GM18498 (cell line): ENCODE measurements at regions not wholly inside any gene's neighbourhood (a gene's known extent, or its start where the extent isn't known, plus 50 kb on each side); places are given as distances from the start of the nearest gene placed in this dataset.

Experiments used
- ATAC-seq: cut with Tn5 transposase; IDR thresholded peaks from one replicate; pipeline ENCODE4 v1.9.1; 2021; ENCODE audit warnings: mild to moderate bottlenecking, moderate library complexity; ENCODE audit not compliant: unreplicated experiment

DNA sequence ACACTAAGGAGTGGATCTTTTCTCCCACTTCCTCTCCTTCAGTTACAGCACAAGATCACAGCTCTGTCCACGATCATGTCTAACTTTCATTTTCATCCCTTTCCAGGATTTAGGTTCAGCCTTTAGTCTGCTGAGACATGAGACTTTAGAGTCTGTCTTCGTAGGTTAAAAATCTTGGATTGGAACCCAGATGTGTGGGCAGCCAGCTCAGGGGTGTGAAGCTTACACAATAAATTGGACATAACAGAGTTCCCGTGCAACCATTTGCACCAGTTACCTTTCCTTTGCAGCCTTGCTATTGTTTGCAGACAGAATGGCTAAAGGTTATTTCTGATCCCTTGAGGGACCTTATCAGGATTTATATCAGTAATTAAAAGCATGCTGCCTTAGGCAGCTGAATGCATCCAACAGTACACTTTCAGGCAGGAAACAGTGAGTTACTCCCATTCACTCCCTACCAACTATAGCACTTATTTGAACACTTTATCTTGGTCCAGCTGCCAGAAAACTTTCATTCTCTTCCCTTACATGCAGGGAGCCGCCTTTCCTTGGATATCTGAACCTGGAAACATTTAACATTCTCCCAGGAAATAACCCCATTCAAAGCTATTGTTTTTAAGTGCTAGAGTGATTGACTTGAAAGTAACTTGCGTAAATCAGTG lies 87.3 kb downstream of the TMEM100 start:
- no peak for ATAC-seq

DNA sequence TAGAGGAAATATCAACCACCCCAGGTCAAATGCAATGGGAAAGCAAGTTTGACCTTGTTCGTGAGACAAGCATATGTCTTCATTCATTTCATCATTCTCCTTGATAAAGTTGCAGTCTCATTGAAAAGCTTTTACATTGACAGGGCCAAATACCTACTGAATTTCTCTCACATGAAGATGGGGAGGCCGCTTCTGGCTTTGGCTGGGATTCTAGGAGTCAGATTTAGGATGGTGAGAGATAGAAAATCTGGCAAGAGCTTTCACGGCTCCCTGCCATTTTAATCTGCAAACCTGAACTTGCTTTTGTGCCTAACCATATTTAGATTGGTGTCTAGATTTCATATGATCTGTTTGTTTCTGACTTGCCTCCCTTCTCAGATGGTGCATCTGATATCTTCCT lies 88.0 kb downstream of the TMEM100 start:
- no peak for ATAC-seq

DNA sequence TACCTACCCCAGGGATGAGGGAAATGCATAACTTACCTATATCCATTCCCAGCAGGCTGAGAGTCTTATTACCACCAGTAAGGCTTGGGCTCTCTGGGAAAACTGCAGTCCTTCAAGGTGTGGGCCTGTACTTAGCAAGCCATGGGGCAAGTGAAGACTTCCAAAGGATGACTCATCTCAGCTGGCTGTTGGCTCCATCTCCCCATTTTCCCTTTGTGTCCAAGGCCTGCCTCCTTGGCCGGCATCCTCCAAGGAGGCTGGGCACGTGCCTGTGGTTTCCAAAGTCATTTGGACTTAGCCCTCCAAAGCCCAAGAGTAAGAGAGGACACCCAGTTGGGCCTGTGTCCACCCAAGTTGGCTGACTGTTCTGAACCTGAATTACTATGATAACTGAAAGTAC lies 89.8 kb downstream of the TMEM100 start:
- ATAC-seq, result no peak

DNA sequence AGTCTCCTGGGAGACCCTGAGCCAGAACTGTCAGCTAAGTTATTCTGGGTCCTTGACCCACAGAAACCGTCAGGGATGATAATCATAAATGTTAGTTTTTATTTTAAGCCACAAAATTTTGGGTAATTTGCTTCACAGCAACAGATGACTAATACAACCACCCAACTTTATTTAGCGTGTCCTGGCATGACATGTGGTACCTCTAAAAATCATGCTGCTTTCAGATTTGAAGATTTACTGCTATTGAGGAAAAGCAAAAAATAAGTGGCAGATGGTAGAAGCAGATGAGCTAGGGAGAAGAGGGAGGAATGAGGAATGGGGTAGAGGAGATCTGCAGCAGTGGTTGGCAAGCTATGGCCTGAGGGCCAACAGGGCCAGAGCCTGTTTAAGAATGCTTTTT lies 90.4 kb downstream of the TMEM100 start:
- no peak for ATAC-seq

DNA sequence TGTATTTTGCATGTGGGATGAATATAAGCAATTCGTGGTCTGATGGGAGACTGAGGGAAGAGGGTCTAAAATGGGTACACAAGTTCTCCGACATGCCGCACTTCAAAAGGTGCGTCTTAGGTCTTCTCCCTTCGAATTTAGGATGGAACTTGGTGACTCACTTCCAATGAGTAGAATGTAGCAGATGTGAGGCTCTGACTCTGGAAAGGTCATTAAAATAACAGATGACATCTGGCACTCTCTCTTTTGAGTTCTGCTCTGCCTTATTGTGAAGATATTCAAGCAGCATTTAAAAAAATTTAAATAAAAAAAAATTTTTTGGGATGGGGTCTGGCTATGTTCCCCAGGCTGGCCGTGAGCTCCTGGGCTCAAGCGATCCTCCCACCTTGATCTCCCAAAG lies 92.7 kb downstream of the TMEM100 start:
- no peak for ATAC-seq

DNA sequence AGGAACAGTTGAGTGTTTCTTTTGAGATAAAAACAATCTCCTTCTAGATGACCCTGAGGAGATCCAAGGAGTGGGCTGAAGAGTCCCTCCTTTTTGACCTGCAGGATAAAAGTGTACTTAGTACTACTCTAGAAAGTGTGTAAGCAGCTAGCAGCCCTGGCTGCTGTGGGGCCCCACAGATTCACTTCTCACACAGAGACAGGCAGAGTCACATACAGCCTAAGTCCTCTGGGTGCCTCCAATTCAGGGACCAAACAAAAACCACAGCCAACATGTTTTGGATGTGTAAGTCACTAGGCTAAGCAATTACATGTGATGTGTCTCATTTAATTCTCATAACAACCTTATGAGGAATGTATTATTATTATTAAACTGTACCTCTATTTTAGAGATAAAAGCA lies 97.1 kb downstream of the TMEM100 start:
- peak; percentile 83 for ATAC-seq

DNA sequence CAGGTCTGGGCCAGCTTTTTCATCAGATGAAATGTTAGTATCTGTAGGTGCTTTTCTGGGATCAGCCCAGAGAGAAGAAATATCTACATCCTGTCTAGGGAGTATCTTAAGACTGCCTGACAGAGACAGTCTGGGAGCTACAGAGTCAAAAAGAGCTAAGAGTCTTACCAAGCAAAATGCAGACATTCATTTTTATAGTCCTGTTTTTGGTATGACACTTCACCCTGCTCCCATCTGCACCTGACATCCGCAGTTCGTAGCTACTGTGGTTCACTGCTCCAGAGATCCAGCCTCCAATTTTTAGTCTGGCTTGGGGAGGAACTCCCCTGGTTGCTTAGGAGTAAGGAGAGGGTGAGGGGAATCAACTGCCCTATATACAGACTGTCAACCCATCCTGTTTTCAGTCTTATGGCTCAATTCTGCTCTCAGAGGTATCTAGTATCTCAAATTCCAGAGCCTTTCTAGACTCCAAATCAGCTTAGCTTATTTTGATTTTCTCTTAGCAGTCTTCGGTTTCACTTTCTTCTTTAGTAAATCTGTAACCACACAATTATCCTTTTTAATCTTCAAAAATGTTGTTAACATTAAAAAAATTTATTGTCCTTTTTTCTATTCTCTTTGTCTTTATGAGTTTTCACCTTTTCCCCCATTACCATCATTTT lies 97.8 kb downstream of the TMEM100 start:
- peak; percentile 71 for ATAC-seq

DNA sequence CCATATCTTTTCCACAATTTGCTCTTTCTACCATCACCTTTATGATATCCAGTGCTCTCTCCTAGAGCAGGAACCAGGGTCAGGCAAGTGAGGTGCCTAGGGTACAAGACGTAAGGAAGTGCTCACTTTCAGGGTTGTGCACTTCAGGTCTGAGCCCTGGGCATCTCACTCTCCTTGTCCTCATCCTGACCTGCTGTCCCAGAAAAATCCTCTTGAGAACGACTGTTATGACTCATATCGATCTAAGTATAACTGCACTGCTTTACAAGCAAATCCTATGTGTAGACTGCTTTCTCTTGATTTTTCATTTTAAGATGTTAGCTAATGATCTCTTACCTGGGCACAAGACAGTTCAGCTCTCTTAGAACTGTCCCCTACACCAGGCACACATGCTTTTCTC lies 100.1 kb downstream of the TMEM100 start:
- ATAC-seq, result no peak

DNA sequence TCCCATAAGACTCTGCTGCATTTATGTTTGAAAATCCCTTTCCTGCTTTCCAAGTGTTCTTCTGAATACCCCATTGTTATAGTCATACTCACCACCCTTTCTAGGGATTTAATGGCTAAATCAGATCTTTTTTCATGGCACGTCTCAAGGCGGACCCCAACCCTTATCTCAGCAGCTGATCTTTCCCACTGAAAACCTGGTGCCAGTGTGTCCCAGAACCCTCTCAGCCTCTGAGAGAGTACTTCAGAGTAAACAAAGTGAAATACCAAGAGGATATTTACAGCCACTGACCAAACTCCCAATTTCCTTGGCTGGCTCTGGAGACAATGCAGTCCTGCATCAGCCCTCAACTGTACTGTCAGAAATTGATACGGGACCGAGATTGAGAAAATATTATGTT lies 101.7 kb downstream of the TMEM100 start:
- ATAC-seq, result no peak

DNA sequence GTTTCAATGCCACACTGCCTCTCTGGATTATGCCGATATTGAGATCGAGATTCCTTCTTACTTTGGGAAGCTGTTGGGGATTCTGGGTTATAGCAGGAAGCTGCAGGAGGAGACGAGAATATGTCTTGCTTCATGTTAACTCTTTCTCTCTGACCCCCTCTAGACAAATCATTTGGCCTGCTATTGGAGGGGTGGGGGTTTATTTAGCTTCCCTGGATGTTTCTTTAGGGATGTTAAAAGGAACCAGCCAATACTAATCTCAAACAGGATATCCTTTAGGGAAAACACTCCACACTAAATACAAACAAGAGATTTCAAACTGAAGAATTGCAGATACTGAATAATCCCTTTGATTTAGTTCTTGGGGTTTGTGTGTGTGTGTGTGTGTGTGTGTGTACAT lies 102.6 kb downstream of the TMEM100 start:
- no peak for ATAC-seq

DNA sequence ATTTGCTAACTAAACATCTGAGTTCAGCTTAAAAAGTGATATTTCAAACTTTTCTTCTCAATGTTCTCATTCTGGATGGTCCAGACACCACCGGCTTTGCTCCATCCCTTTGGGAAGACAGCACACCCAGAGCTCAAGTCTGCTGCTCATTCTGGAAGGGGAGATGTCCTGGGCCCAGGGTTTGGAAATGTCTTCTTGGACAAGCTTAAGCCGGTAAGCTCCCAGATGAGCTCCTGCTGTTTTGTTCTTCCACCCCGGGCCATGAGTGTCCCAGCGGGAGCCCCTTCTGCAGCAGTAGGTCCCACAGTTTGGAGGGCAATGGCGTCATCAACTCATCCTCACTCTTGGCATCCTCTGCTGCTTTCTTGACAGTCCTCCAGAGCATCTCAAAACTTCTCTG lies 105.2 kb downstream of the TMEM100 start:
- ATAC-seq, result no peak

DNA sequence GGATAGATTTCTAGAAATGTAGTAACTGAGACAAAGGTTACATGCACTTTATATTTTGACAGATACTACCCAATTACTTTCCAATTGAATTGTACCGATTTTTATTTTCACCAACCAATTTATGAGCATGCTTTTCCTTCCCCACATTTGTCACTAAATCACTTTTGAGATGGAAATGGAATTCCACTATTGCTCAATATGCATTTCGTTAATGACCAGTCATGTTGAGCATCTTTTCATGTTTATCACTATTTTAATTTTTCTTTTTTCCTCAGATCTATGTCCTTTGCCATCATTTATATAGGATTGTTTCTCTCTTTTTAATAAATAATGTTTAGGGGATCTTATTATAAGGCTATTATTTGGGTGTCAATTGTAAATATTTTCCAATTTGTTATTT lies 102.8 kb upstream of the SMIM36 start:
- ATAC-seq, result no peak

DNA sequence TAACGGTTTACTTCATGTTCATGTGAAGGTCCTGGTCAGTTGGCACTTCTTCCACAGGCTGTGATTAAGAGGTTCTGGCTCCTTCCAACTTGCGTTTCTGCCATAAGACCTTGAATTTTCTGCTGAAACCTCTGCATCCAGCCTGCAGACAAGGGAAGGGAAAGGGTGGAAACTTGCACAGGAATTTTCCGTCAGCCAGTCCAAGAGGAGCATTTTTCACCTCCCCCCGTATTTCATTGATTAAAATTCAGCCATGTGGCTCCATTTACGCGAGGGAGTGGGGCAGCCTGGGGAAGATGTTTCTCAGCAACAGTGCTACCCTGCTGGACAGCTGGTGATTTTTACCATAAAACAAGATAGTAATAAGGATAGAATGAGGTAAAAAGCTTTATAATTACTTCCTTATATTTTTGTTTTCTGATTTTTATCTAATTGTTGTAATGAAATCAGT lies 101.5 kb upstream of the SMIM36 start:
- no peak for ATAC-seq

DNA sequence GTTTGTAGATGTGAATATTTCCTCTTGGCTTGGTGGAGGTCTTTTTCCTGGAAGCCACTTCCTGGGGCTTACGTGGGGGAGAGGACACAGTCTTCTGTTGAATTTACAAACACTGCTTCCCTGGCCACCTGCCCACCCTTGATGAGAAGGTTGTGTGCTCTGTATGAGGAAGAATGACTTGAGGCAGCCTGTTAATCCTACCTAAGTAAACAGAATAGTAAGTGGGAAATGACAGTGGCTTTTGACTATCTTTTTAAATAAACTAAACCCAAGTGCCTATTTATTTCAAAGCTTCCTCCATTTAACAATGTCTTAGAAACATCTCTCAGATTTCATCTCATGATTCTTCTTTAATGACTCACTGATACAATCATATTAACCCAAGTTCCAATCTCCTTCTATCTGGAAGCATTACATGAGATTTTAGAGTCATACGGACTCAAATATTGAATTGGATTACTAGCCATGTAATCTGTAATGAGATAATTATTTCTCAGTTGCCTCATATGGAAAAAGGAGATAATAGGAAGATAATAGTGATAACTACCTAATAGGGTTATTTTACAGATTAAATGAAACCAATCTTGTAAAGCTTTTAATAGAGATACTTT lies 96.6 kb upstream of the SMIM36 start:
- ATAC-seq, result no peak

DNA sequence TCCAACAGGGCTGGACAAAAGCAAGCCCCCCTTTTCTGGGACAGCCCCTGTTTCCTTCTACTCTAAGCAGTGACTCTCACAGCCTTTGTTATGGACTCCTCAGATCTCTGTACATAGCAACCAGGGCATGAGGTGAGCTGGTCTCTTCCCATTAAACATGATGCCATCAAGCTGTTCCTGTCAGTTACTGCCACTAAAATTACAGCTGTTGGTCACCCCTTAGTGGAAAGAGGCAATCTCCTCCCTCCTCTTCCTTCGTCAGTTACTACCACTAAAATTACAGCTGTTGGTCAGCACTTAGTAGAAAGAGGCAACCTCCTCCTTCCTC lies 95.2 kb upstream of the SMIM36 start:
- ATAC-seq, result no peak

DNA sequence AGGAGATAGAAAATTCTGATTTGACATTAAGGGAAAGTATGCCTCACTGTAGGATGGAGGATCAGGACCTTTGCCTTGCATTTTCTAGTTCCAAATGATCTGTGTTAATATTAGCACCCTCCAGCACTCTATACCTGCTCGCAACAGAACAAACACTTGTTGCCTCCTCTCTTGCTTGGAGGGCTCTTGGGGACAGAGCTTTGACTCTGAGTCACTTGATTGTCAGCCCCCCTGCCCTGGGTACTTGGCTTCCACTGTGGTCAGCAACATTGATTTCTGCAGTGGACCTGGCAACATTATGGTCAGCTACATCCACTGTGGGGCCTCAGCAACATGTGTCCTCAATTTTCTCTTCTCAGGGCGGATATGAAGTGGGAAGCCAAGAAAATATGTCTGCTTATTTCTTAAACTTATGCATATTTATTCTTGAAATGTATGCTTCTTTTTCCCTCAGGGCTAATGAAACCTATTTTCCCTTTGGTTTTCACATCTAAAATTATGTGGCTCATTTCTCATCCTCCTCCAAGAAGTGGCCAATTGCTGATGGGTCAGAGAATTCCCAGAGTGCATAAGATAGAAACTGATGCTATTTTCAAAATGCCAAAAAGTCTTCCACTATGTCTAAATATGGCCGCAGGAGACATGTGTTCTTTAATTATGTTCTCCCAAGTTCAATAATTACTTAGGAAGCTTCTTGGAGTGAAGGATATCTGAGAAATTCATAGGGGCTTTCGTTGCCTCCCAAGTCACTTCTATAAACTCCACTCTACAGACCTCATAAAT lies 94.6 kb upstream of the SMIM36 start:
- ATAC-seq, result no peak

DNA sequence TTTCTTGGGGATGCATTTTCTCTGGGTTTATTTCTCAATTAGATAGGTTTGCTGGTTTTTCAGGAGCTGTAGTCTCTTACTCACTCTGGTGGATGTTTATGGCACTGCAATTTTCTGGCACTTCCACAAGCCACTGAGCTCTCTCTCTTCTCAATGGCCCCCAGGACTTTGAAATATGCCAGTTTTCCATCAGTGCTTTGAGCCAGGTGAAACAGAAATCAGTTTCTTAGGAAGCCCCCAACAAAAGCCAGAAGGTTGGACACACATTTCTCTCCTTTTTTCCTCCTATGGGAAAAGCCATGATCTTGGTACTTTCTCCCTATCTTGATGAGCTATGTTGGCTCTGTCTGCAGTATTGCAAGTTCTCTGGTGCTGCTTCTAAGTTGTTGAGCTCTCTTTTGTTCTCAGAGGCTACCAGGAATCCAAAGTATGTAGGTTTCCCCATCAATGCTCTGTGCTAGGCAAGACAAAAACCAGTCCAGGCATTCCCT lies 90.7 kb upstream of the SMIM36 start:
- ATAC-seq, result no peak

DNA sequence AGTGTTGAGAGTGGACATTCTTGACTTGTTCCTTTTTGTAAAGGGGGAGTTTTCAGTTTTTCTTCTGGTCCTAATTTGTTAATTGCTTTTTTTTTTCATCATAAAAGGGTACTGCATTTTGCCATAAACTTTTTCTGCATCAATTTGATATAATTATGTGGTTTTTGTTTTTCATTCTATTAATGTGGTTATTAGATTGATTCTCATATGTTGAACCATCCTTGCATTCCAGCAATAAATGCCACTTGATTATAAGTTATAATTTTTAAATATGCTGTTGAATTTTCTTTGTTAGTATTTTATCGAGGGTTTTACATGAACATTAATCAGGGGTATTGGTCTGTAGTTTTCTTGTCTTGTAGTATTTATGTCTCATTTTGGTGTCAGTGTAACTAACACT lies 87.2 kb upstream of the SMIM36 start:
- ATAC-seq, result no peak

DNA sequence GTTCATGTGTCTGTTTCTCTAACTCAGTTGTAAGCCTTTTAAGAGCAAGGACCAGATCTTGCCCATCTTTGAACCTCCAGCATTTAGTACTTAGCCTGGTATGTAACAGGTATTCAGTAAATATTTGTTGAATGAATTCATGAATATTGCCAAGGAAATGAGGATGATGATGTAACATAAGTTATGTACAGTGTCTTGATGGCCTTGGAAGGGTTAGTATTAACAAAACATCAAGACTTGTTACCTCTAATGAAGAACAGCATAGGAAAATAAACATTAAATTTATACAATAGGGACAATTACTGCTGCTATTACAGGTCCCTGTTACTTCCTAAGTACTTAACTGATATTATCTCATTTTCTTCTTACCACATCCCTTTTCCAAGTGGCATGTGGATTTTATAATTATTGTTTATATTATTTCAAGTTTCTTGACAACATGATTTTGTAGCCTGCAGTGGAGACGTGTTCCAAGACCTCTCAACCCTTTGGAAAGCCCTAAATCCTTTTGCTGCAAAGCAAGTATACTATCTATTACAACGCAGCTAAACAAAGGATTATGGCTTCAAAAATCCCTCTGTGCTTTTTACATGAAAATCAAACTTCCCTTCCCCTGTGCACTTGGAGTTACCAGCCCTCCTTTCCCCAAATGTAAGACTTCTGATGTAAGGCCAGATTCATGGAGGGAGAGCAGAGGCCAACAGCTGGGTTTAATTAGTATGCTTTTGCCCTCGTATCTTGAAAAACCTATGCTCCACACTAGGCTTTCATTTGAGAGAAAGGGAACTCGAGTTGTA lies 77.4 kb upstream of the SMIM36 start:
- ATAC-seq, result no peak

DNA sequence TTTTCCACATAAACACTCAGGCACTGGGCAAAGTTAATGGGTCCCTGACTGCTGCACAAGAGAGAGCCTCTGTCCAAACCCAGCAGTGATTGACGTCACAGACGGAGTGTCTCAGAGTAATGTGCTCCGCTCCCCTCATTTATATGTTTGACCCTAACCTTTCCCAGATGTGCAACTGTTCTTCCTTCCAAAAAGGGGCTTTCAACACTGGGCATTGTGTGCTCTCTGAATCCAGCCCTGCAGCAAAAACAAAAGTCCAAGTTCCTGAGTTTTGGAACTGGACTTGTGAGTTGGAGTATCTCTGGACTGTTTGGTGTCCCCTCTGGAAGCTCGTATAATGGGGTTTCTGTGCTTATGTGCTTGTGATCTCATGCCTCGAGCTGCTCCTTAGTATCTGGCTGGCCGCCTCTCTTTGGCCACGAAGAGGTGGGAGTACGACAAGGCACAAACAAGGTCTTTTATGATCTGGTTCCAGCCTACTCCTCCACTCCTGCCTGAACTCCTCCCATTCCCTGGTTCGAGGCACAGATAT lies 76.4 kb upstream of the SMIM36 start:
- no peak for ATAC-seq

DNA sequence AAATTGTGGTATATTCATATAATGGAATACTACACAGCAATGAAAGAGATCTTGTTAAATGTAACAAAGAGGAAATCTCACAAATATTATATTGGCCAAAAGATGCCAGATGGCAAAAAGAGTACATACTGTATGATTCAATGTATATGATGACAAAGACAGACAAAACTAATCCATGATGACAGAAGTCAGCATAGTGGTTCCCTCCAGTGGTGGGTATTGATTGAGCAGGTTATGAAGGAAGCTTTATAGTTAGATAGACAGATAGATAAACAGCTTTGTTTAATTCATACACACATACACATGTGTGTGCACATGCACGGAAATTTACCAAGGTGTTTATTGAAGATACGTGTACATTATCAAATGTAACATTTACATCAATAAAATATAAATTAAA lies 74.4 kb upstream of the SMIM36 start:
- ATAC-seq, result no peak
